Umbilical cord (tissue), 1 donor: ENCODE measurements at regions not wholly inside any gene's neighbourhood (a gene's known extent, or its start where the extent isn't known, plus 50 kb on each side); places are given as distances from the start of the nearest gene placed in this dataset.
"Not testable (repeated sequence)": the region's sequence is repeated elsewhere in the genome, so short reads cannot be mapped to it uniquely, and the experiment has no call there.

Source experiments
- DNase-seq: peaks from one replicate; pipeline ENCODE4 v3.0.0-alpha.2; 2015; ENCODE audit warnings: low spot score

- no peak for DNase-seq
These were observed 67.9 kb downstream of the TTLL2 start for GRCh38 chr6:167392631-167393316.

GRCh38 chr6:167393731-167394130 is 68.8 kb downstream of the TTLL2 start:
- no peak for DNase-seq

GRCh38 chr6:167394339-167394738 is 69.5 kb downstream of the TTLL2 start:
- no peak for DNase-seq

GRCh38 chr6:167394820-167395219 is 69.9 kb downstream of the TTLL2 start:
- no peak for DNase-seq

GRCh38 chr6:167396068-167396658 is 71.3 kb downstream of the TTLL2 start:
- no peak for DNase-seq

GRCh38 chr6:167396659-167397490 is 72.0 kb downstream of the TTLL2 start:
- DNase-seq = no peak

GRCh38 chr6:167397712-167398111 is 72.8 kb downstream of the TTLL2 start:
- no peak for DNase-seq

- DNase-seq = no peak
These were observed 73.5 kb downstream of the TTLL2 start for GRCh38 chr6:167398214-167399050.

GRCh38 chr6:167399051-167399387 is 74.1 kb downstream of the TTLL2 start:
- no peak for DNase-seq

GRCh38 chr6:167399599-167399998 is 74.7 kb downstream of the TTLL2 start:
- no peak for DNase-seq

GRCh38 chr6:167400482-167401138 is 75.7 kb downstream of the TTLL2 start:
- DNase-seq = no peak

- no peak for DNase-seq
These were observed 76.8 kb downstream of the TTLL2 start for GRCh38 chr6:167401525-167402194.

GRCh38 chr6:167402195-167402686 is 77.4 kb downstream of the TTLL2 start:
- no peak for DNase-seq

GRCh38 chr6:167403427-167403826 is 78.5 kb downstream of the TTLL2 start:
- DNase-seq = no peak

- DNase-seq = no peak
These were observed 79.6 kb downstream of the TTLL2 start for GRCh38 chr6:167404385-167405049.

- DNase-seq = no peak
These were observed 81.1 kb downstream of the TTLL2 start for GRCh38 chr6:167405778-167406532.

- not testable (repeated sequence) for DNase-seq
These were observed 81.8 kb downstream of the TTLL2 start for GRCh38 chr6:167406533-167407238.

- no peak for DNase-seq
These were observed 82.6 kb downstream of the TTLL2 start for GRCh38 chr6:167407239-167408064.
